Stimulated activated CD4-positive, alpha-beta T cell treated with anti-CD3 and anti-CD28 coated beads, Interleukin-1b, Interleukin-23, amount 100 ng/mL, for 48 hours (primary cell): ENCODE measurements at regions not wholly inside any gene's neighbourhood (a gene's known extent, or its start where the extent isn't known, plus 50 kb on each side); places are given as distances from the start of the nearest gene placed in this dataset.
"Not testable (repeated sequence)": the region's sequence is repeated elsewhere in the genome, so short reads cannot be mapped to it uniquely, and the experiment has no call there.

Experiments
- DNase-seq: peaks from one replicate; pipeline ENCODE4 v3.0.0-alpha.2; 2020

DNA sequence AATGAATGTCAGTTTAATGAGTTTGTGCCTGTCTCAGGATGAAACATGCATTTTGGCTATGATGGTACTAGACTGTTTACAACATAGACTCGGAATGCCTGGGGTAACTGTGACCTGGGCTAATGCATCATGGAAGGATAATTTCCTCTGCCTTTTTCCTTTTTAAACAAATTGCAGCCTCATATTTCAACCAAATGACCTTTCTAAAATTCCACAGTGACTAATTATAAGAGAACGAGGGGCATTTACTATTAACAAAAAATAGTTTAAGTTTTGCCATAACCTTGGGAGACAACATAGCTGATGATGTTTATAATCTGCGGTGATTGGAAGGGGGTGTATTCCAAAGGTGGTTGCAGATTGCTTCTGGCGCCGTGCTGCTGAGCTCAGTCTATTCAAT, 1140.5 kb downstream of the GALC start:
- DNase-seq = no peak

DNA sequence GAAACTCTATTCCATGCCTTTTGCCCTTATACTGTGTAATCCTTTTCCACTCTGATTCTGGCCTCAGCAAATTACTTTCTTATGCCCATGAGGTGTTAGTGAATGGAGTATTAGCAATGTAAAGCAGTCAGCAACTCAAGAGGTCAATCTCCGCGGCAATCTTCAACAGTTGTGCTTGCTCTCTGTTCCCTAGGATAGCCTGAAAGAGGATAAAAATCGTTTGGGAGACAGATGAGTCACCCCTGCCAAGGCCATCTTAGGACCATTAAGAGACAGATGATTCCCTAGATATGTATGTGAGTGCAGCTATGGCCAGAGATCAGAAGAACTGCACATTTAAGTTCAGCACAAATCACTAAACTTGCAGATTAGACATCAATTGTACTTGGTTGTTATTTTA, 1145.8 kb downstream of the GALC start:
- DNase-seq = no peak

DNA sequence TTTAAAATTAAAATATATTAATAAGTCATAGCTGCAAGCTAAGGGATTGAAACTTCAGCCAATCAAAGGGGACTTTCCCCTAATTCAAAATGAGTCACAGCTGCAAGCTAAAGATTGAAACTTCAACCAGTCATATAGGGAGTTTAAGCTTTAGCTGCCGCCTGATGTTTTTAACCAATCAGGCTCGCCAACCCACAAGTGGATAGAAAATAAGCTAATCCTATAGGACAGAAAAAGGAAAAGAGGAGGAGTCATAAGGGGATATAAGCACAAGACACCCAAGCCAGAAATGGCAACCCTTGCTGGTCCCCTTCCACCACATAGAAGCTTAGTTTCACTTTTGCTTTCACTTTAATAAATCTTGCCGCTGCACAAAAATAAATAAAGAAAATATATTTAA, 1154.6 kb downstream of the GALC start:
- DNase-seq = peak; percentile 6

DNA sequence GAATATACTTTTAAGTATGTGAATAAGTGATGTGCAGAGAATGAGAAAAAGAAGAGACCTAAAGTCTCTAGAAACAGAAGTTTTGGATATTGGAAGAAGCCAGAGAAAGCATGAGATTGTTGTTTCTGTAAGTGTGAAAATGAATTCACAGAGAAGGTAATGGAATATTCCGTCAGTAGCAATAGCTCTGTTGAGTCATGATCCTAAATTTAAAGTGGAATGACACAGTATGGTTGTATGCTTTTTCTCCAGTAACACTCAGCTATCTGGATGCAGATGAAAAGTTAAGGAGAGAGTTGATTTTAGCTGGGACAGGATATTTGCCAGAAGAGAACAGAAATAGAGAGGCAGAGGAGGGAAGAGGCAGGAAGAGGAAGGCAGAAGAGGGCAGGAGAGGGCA, 1166.3 kb downstream of the GALC start:
- no peak for DNase-seq

DNA sequence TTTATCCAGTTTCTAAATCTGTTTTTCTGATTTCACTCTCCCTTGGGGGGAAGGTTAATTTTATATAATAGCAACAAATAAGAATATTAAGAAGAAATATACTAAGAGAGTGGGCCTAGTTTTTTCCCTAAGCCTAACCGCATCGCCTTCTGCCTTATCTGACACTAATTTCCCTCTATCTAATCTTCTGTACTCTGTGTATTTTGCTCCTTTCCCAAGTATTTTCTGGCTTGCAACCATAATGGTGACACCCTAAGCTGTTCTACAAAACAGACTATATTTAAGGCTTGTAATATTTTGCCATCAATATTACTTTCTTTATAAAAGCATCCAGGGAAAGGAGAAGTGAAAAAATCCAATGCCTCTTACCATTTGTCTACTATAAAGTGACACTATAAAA, 1168.8 kb downstream of the GALC start:
- no peak for DNase-seq

DNA sequence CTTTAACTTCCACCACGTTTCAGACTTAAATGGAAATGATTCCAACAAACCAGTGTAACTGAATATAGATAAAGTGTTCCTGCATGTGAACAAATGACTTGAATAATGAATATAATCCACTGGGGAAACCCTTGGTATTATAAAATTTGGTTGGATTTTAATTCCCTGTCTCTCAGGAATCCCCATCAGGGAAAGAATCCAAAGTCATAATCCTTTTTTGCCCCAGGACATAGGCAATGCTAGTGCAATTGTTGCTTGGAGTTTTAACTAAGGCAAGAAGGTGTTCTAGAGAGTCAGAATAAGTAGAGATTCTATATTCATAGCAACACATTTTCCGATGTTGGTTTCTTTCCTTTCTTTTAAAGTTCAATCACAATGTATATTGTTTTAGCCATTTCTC, 1169.4 kb downstream of the GALC start:
- no peak for DNase-seq

DNA sequence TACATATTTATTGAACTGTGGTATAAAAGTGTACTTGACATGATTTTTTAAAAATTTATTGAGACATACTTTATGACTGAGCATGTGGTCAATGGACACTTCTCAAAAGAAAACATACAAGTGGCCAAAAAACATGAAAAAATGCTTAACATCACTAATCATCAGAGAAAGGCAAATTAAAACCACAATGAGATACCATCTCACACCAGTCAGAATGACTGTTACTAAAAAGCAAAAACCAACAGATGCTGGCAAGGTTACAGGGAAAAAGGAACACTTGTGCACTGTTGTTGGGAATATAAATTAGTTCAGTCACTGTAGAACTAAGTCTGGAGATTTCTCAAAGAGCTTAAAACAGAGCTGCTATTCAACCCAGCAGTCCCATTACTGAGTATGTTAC, 1177.6 kb downstream of the GALC start:
- no peak for DNase-seq

DNA sequence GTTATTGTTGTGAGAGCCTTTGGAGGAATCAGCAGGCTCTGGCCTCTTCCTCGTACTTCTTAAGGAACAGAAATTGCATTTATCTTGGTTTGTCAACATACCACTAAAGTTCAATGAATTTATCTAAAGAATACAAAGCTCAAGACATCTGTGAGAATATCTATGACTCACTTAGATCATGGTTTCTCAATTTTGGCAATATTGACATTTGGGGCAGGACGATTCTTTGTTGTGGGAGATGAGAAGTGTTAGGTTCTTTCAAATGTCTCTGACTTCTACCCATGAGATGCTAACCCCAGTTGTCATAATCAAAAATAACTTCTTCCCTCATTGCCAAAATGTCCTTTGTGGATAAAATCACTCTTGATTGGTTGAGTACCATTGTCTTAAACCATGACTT, 1190.3 kb downstream of the GALC start:
- DNase-seq = no peak

DNA sequence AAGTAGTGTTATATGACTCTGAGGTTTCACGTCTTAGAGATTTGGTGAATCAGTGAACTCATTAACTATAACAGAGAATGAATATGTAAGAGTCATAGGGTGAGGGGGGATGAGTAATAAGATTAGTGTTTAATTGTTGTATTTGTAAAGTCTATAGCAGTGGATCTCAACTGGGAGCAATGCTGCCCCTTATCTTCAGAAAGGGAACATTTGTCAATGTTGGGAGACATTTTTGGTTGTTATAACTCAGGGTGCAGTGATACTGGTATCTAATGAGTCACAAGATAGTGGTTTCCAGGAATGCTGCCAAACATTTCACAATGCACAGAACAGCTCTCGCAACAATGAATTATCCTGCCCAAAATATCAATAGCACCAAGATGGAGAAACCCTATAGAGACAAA, 1193.7 kb downstream of the GALC start:
- DNase-seq = no peak

DNA sequence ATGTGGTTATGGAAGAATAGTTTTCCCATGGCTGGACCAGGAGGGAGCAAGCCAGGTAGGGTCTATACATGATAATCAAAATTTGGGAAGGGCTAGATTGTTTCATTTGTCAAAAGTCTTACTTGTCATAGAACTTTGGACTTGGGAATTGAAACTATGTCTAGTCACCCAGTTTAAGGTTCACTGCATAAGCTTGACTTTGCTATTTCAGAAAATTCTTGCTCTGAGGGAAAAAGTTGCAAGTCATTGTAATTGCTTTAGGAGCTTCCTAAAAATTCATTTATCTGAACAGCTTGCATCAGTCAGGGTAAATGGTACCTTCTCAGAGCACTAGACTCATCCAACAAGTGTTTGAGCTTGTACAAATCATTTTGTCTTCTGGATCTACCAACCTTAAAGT, 1194.7 kb downstream of the GALC start:
- no peak for DNase-seq

DNA sequence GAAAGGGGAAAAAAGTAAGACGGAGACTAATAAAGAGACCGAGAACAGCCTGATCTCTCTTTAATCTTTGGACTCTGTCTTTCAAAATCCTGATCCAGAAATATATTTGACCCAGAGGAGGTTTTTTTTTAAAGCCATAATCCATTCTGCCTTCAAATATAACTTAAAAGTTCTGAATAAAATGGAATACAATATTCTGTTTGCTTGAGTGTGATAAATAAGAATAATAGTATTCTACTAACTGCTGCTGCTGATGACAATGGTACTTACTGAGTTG, 1196.0 kb downstream of the GALC start:
- DNase-seq = no peak

DNA sequence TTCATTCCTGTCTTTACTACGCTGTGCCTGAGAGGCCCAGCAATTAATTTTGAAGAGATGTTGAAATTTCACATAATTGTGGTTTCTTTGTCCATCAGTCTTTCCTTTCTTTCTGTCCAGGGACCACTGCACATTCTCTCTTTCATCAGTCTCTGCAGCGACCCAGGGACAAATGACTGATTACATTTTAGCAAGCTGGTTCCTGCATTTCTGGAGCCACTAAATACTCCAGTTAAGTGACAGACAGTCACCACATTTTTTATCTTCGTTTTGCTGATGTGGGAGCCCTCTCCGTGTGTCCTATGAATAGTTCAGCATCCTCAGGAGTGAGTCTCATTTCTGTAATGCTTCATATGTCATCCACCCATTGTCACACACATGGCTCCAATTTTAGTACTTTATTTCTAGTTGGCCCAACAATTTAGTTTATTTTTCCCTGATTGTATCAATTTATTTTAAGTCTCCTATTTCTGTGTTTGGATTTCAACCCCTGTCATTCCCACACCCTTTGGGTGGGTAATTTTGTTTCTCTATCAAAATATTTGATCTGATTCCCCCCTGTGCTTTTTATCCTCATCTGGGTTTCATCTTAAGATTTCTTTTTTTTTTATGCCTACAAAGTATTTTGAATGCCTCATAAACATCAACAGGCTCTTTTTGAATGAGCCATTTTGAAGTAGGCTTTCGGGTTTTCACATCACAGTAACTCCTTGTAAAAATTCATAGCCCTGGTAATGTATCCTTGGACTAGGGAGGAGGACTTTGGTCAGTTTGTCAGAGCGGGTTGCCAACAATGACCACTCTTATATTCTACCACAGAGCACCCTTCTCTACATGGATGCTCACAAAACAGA, 1196.5 kb downstream of the GALC start:
- DNase-seq = no peak

DNA sequence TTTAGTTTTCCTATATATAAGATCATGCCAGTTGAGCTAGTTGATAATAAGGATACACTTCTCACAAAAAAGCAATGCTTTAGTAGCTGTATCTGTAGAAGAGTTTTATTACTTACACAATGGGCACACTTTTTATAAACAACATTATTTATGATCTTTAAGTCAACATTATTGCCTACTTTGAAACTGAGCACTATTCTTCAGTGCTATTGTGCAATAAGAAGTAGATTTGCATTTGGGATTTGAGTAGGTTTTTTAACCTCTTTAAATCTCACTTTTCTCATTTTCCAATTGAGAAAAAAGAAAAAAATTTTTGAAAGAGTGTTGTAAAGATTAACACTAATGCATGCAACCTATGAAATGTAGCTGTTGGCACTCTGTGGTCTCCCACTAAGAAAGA, 1198.3 kb downstream of the GALC start:
- DNase-seq = no peak

DNA sequence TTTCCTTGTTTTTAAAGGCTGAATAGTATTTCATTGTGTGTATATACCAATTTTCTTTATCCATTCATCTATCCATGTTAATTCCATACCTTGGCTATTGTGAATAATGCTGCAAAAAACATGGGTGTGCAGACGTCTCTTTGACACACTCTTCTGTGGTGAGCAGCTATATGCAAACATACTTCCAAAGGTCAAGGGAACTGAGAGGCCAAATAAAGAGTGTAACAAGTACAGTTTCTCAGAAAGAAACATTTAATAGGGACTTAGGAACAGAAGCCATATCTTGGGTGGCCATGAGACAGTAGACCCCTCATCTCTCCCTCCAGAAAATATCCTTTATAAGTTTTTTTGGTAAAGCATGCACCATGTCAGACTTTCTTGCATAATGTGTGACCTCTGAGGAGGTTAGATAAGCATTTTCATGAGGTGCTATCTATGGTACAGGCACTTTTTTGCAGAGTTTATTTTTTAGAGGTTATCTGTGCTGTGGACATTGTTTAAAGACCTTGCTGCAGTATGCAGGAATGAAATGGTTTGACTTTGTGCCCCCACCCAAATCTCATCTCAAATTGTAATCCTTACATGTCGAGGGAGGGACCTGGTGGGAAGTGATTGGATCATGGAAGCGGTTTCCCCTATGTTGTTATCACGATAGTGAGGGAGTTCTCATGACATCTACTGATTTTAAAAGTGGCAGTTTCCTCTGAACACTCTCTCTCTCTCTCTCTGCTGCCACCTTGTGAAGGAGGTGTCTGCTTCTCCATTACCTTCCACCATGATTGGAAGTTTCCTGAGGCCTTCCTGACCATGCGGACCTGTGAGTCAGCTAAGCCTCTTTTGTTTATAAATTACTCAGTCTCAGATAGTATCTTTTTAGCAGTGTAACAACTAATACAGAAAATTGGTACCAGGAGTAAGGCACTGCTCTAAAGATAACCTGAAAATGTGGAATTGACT, 1202.3 kb downstream of the GALC start:
- no peak for DNase-seq

DNA sequence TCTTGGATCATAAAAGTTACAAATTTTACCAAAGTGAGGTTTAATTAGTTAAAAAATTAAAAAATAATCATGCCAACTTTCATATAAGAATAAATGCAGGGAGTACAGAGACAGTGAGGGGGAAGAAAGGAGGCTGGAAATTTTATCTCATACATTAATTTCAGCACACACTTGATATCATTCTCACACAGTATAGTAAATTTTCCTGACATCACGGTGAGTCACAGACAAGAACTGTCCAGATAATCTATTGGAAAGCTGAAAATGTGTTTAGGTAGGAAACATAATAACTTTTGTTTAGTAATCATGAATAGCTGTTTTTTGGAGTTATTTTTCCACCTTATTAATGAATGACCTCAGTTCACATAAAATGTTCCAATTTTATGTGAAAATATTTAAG, 1204.8 kb downstream of the GALC start:
- no peak for DNase-seq

DNA sequence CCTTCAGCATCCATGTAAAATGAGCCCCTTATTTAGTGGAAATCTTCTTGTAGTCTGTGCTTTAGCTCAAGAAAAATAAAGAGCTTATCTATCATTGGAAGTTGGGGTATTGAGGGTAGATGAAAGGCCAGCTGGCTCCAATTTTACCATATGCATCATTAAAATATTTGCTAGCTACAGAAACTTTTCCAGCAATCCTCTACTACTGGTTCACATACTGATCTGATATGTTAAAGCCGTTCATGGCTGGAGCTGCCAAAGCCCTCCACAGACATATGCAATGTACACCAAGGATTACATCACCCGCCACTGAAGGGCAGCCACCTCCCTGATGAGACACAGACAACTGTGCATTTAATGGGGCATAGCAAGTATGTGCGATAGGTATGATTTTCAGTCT, 1205.3 kb downstream of the GALC start:
- DNase-seq = no peak

DNA sequence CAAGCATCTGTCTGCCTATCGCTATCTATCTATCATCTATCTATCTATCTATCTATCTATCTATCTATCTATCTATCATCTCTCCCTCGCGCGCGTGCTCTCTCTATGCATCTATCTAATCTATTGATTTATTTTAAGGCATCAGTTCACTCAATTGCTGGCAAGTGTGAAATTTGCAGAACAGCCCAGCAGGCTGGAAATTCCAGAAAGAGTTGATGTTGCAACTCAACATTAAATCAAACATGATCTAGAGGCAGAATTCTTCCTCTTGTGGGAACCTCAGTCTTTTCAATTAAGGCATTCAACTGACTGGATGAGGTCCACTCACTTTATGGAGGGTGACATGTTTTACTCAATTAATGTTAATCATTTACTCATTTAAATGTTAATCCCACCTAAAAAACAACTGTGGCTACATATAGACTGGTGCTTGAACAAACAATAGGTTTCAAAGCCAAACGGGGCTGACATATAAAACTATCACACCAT, 1210.8 kb downstream of the GALC start:
- DNase-seq = no peak

DNA sequence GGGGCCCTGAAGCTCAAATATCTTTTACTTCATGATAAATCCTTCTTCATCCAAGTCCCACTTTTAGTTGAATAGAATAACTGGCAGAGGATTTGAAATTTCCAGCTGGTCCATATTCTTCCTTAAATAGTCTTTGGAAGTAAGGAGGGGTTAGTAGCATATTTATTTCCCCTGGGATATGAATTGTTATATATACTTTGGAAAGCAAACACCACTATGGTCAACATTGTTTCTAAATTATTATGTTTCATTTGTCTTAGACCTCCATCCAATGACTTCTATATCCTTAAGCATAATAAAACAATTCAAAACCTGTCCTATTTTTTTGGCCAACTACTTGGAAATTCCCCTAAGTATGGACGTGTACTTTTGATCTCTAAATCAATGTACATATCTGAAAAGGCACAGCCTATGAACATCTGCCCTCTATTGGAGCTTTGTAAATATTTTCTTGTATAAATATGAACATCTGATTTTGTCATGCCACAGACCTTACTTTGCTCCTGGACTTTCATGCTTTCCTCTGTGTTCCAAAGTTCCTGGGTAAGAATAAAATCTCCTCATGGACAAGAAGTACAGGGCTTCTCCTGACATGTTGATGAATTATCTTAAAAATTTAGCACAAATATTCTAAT, 1212.0 kb downstream of the GALC start:
- DNase-seq = no peak

DNA sequence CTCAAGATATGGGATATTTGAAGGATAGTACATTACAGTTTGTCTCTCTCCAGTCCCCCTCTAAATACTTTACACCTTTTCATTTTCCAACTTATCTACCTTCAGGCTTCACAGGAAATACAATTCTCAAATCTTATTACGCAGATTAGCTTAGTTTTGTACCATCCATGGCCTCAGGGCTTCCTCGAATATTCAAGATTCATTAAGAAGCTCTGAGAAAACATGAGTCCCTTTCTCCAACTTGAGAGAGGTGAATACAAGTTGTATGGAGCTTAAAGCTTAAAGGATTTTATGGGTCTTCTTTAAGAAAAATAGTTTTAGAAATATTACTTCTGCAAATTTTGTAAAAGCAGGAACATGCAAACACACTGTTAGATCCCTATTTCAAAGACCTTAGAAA, 1212.5 kb downstream of the GALC start:
- no peak for DNase-seq

DNA sequence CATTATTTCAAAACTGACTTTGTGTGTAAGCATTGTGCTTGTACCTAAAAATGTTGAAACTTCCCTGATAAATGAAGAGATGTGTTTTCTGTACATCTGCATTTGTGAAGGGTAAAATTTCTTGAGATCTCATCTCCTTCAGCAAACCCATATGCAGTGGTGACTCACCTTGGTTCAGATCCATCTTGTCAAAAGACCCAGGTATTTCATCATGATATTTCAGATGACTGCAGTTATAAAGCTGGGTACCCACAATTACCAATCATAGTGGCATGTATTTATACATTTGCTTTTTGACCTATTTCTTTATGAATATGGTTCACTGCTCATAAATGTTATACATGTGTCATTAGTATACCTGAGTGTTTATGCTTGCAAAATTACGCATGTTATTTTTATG, 1213.6 kb downstream of the GALC start:
- no peak for DNase-seq

DNA sequence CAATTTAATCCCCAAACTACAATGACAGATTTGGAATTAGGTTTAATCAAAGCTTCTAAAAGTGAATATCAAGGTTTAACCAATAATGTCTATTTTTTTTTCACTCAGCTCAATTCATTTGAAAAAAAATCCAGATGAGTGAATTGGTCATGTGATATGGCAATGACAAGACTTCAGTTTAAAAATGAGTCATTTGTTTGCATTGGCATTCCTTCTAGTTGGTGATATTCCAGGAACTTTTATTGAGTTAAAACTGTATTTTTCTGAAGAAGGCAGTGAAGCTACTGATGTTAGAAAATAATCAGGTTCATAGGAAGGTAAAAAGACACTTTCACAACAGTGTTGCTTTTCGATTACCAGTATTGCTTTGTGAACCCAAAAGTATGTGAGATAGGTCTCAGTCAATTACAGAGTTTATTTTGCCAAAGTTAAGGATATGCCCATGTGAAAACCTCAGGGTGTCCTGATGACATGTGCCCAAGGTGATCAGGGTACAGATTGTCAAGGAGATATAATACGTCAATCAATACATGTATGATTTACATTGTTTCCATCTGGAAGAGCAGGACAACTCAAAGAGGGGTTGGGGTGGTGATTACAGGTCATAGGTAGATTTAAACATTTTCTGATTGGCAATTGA, 1214.9 kb downstream of the GALC start:
- DNase-seq = no peak

DNA sequence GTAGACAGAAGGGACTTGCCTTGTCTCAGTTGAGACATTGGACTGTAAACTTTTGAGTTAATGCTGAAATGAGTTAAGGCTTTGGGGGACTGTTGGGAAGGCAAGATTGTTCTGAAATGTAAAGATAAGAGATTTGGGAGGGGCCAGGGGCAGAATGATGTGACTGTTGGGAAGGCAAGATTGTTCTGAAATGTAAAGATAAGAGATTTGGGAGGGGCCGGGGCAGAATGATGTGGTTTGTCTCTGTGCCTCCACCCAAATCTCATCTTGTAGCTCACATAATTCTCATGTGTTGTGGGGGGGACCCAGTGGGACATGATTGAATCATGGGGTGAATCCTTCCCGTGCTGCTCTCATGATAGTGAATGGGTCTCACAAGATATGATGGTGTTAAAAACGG, 1217.1 kb downstream of the GALC start:
- DNase-seq = not testable (repeated sequence)

DNA sequence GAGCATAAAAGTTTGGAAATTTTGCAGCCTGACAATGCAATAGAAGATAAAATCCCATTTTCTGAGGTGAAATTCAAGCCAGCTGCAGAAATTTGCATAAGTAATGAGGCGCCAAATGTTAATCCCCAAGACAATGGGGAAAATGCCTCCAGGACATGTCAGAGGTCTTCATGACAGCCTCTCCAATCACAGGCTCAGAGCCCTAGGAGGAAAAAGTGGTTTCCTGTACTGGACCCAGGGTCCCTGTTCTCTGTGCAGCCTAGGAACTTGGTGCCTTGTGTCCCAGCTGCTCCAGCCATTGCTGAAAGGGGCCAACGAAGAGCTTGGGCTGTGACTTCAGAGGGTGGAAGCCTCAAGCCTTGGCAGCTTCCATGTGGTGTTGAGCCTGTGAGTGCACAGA, 1218.1 kb downstream of the GALC start:
- no peak for DNase-seq
